Psoas muscle (tissue), 7 donors: ENCODE measurements at regions not wholly inside any gene's neighbourhood (a gene's known extent, or its start where the extent isn't known, plus 50 kb on each side); places are given as distances from the start of the nearest gene placed in this dataset.

ENCODE experiments used
- ATAC-seq, 4 donors: fragments of 200-7000 bp; cut with Tn5 transposase; one replicate each; pipeline ENCODE4 v1.9.1; 2020; ENCODE audit warnings: moderate library complexity in 3 of 4, mild to moderate bottlenecking in 2 of 4
- DNase-seq, 2 donors: peaks; one replicate each; pipeline ENCODE4 v3.0.0-alpha.2; 2020
- H3K27ac ChIP-seq: fragments of 200-600 bp; one replicate; pipeline ENCODE4 v1.8.0; 2022
- H3K27me3 ChIP-seq, 3 donors: fragments of 200-600 bp in 1 of 3; one replicate each; pipeline versions ENCODE4 v1.6.1 to v1.8.0; 2013 to 2022; ENCODE audit warnings: low read length in 2 of 3, mild to moderate bottlenecking in 2 of 3, moderate library complexity in 1 of 3; ENCODE audit not compliant: insufficient read depth in 3 of 3
- H3K36me3 ChIP-seq, 2 donors: fragments of 200-600 bp in 1 of 2; one replicate each; pipeline versions ENCODE4 v1.6.1 to v1.8.0; 2013 to 2022; ENCODE audit warnings: low read depth in 1 of 2, mild to moderate bottlenecking in 1 of 2, moderate library complexity in 1 of 2; ENCODE audit not compliant: insufficient read depth in 1 of 2
- H3K4me1 ChIP-seq: fragments of 200-600 bp; one replicate; pipeline ENCODE4 v1.8.0; 2022
- H3K4me3 ChIP-seq: fragments of 200-600 bp; one replicate; pipeline ENCODE4 v1.8.0; 2022; ENCODE audit warnings: mild to moderate bottlenecking
- H3K9me3 ChIP-seq: fragments of 200-600 bp; one replicate; pipeline ENCODE4 v1.8.0; 2022
- CTCF ChIP-seq: fragments of 200-600 bp; IDR thresholded peaks from one replicate; pipeline ENCODE4 v1.8.0; 2022; ENCODE audit warnings: antibody characterized with exemption
- WGBS, 3 donors: extraction: QIAGEN DNeasy Blood & Tissue Kit; methylation state at CpG; one replicate each; pipeline versions ENCODE4 v1.1.6 to v1.1.7; 2013; 5-methylcytosine and 5-hydroxymethylcytosine counted together
- intact Hi-C, 2 donors: fragments of 100-400 bp; cut with DNase I; formaldehyde crosslinking; loops; one replicate each; pipeline versions ENCODE4 v1.11.0 to v1.14.2; 2022
- donor health status: healthy with polysubstance abuse.
- donor health status: DM: no; HTN: no; CAD: no; lungs with moderate emphysema.
- donor health status: Bipolar disorder and iron deficiency.
- donor health status: healthy.
- donor health status: DM: yes; HTN: yes; CAD: no.
- donor health status: DM: no; HTN: no; CAD: no.
- donor health status: DM: yes; HTN: yes; CAD: no.

GRCh38 chr1:177341773-177342172, 171.0 kb downstream of the BRINP2 start:
- Histone ChIP-seq H3K36me3 (no peaks in the 10 kb centered on the region), H3K4me3 (no peak overlapping the region), H3K27ac (no peak overlapping the region), H3K27me3 (no peaks in the 10 kb centered on the region), H3K9me3 (no peaks in the 10 kb centered on the region), H3K4me1 (no peaks in the 10 kb centered on the region)
- WGBS, 3 donors = 48 to 61% (median 60%) methylated on average over 4 of the region's 4 CpGs
- no peak for TF ChIP-seq CTCF
- DNase-seq = no peak
- intact Hi-C loops = no loop called here
- no peak for ATAC-seq

- H3K9me3 ChIP-seq = no peaks in the 10 kb centered on the region
- ATAC-seq (no peak), DNase-seq (no peak)
- no peaks in the 10 kb centered on the region for H3K27me3 ChIP-seq
- 17 to 35% (median 20%) methylated on average over 10 of the region's 10 CpGs for WGBS, 3 donors
- H3K27ac ChIP-seq = no peak overlapping the region
- no peak overlapping the region for H3K4me3 ChIP-seq
- H3K36me3 ChIP-seq = no peaks in the 10 kb centered on the region
- TF ChIP-seq CTCF = no peak
- H3K4me1 ChIP-seq = no peaks in the 10 kb centered on the region
- intact Hi-C loops = no loop called here
Measured at GRCh38 chr1:177340601-177341067, 169.9 kb downstream of the BRINP2 start.

- Histone ChIP-seq H3K4me1 (peaks cover 5% of the 10 kb centered on the region), H3K9me3 (no peaks in the 10 kb centered on the region), H3K36me3 (no peaks in the 10 kb centered on the region), H3K27me3 (no peaks in the 10 kb centered on the region), H3K27ac (no peak overlapping the region), H3K4me3 (no peak overlapping the region)
- no peak for TF ChIP-seq CTCF
- no peak for ATAC-seq
- no peak for DNase-seq
- 82 to 96% (median 88%) methylated on average over 1 of the region's 1 CpG for WGBS, 3 donors
- intact Hi-C loops = no loop called here
Measured at GRCh38 chr1:177338376-177338775, 167.6 kb downstream of the BRINP2 start.

- intact Hi-C loops = no loop called here
- no peaks in the 10 kb centered on the region for H3K9me3 ChIP-seq
- TF ChIP-seq CTCF = no peak
- no peak for DNase-seq
- peaks cover 0 to 4% (median 0%) of the 10 kb centered on the region in 3 donors for H3K27me3 ChIP-seq
- H3K4me1 ChIP-seq = peaks cover 5% of the 10 kb centered on the region
- ATAC-seq = no peak
- no peak overlapping the region for H3K4me3 ChIP-seq
- no peak overlapping the region for H3K27ac ChIP-seq
- no peaks in the 10 kb centered on the region for H3K36me3 ChIP-seq
Measured at GRCh38 chr1:177334903-177335302, 164.1 kb downstream of the BRINP2 start.

- Histone ChIP-seq H3K27ac (no peak overlapping the region), H3K9me3 (no peaks in the 10 kb centered on the region), H3K4me3 (no peak overlapping the region), H3K4me1 (peaks cover 5% of the 10 kb centered on the region), H3K36me3 (no peaks in the 10 kb centered on the region), H3K27me3 (peaks cover 0 to 4% (median 0%) of the 10 kb centered on the region in 3 donors)
- TF ChIP-seq CTCF = peak; percentile 17
- ATAC-seq (peak in 2 of 4 donors; percentile 54 to 72), DNase-seq (no peak)
- intact Hi-C loops = no loop called here
- WGBS, 3 donors = 26 to 34% (median 33%) methylated on average over 4 of the region's 4 CpGs
Measured at GRCh38 chr1:177333936-177334595, 163.3 kb downstream of the BRINP2 start.
